Fibroblast of skin of right quadriceps (primary cell): ENCODE measurements at regions not wholly inside any gene's neighbourhood (a gene's known extent, or its start where the extent isn't known, plus 50 kb on each side); places are given as distances from the start of the nearest gene placed in this dataset.

Experiments
- DNase-seq: peaks from one replicate; pipeline ENCODE4 v3.0.0-alpha.2; 2013

DNA sequence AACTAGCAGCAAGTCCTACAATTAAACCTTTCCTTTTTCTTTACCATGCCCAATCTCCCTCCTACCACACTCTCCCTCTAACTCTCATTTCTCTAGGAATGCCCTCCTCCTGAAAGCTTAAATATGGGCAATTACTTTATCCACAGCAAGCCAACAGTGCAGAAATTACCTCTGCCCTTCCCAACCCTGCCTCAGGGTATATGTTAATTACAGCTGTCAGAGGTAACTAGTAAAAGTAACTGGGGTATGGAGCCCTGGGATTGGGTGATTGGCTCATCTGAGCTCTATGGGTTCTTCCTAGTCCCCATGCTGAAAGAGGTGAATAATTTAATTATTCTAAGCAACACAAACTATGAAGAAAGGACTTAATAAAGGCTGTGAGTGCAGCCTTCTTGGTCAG, 478.9 kb upstream of the NMUR2 start:
- DNase-seq: no peak

DNA sequence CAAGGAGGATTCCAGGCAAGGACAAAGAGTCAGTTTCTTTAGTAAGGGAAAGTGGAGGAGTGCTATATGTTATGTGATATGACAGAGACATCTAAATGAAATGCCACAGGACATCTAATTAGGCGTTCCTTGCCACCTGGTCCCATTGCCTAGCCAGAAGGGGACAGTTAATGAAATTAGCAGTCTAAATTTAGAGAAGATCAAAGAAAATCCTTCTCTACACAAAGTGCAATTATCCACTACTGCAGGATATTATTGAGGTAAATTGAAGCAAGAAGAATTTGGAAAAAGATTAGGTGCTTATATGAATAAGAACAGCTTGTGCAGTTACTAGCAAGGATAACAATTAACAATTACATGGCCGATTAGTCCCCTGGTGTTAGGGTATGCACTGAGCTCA, 495.3 kb upstream of the NMUR2 start:
- DNase-seq: no peak

DNA sequence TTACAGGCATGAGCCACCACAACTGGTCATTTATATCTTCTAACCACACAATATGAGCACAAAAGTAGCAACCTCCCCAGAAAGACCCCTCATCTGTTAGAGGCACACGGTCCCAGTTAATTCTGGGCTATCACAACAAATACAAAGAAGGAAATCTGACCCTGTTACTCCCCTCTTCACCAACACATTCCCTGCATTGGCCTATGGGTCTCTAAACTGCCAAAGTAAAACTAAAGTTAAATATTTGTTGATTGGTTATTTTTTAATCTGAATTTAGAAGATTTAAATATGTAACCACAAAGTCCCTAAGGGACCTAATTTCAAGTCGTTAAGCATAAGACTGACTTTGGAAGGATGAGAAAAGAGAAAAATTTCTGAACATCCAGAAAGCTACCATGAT, 496.7 kb upstream of the NMUR2 start:
- DNase-seq: no peak

DNA sequence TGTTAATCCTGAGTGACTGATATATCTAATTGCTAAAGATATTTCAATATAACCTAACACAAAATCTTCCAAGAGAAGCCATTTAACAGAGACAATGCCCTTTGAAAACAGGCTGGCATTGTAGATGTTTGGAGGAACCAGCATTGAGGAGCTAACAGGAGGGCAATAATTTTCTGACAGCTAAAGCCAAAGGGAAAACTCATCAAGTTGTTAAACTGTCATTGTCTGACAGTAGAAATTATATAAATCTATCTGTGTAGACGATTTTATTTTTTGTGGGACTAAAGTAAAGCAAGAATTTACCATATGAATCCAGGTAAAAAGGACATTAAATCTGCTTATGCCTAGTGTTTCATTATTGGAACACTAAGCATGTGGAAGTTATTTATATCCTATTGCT, 500.2 kb upstream of the NMUR2 start:
- no peak for DNase-seq

DNA sequence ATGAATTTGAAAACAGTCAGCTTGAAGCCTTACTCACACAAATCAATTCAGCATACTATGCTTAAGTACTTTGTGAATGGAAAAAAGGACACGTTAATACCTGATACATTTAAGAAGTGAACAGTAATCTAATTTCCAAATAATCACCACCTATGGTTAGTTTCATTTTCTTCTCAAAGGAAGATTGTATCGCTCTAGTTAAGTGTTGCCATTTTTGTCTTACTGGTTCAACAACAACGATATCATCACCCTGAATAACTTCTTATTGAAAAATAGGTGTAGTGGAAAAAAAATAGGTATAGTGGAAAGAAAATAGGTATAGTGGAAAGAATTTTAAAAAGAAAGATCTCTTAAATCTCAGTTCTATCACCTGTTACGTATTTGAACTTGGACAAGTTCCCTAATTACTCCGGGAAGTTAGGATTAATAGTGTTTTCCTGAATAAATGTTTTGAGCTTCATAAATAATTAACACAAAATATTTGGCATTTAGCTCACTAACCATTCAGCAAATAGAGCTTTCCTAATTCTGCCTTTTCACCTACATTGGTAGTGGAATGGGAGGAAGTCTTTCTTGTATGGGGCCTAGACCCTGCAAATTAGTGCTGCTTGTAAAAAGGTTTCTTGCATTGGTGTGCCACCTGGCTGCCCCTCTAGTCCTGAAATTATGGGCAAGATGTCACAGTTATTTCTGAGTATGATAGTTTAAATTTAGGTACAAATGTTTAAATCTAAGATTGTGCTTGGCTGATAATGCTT, 502.6 kb upstream of the NMUR2 start:
- DNase-seq: no peak

DNA sequence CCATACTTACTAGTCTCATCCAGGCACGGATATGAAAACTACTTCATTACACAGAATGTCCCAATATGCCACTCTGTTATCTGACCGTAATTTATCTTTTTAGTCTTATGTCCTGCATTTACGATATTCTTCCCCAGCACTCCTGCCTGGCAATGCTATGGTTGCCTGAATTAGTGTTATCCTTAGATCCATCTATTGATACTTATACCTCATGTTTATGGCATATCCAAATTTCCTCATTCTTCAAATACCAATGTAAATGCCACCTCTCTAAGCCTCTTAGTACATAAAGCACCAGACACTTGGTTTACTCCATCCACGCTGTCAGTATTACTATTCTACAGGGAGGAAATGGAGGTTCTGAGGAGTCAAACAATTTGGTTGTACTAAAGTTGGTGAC, 507.8 kb upstream of the NMUR2 start:
- no peak for DNase-seq

DNA sequence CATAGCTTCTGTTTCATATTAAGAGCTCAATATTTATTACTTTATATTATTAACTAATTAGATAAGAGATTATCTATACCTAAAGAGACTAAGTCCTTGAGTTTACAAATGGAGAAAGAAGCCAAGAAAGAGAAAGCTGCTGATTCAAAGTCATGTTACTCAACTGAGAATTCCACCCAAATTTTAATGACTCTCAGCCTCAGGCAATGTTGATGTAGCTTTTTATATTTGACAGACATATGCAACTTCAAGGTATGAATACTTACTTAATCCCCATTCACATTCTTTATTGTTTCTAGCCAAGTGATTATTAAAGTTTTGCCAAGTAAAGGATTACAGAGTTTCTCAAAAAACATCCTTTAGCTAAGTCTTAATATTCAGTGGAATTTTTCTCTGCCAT, 527.5 kb upstream of the NMUR2 start:
- no peak for DNase-seq

DNA sequence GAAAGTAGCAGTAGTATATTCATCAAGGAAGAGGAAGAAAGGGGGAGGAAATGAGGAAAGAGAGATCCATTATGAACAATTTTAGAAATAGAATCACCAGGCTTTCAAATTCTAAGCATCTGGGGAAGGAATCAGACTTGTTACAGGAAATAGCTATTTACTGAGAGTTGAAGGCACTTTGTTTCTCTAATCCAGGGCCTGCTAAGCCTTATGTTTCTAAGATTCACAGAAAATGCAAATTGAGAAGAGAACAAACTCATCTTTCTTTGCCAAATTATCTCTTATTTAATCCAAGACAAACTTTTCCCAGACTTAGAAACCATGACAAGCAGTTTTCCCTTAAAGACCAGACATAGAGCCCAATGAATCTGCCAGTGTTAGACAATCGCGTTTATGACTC, 528.0 kb upstream of the NMUR2 start:
- DNase-seq: no peak

DNA sequence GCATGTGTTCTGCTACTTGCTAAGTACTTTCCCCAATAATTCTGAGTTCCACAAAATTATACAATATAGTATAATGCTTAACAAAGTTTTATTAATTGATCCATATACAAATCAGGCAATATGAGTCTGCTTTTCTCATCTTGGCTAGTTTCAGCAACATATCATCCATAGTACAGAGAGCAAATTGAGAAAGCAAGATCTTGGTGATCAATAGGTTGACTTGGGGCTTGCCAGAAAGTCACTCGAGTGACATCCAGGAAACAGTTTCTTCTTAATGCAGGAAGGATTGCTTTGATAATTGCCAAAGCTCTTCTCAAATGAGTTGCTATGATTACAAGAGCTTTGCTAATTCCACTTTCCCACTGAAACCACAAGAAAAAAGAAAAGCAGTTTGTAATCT, 533.6 kb upstream of the NMUR2 start:
- DNase-seq: no peak

DNA sequence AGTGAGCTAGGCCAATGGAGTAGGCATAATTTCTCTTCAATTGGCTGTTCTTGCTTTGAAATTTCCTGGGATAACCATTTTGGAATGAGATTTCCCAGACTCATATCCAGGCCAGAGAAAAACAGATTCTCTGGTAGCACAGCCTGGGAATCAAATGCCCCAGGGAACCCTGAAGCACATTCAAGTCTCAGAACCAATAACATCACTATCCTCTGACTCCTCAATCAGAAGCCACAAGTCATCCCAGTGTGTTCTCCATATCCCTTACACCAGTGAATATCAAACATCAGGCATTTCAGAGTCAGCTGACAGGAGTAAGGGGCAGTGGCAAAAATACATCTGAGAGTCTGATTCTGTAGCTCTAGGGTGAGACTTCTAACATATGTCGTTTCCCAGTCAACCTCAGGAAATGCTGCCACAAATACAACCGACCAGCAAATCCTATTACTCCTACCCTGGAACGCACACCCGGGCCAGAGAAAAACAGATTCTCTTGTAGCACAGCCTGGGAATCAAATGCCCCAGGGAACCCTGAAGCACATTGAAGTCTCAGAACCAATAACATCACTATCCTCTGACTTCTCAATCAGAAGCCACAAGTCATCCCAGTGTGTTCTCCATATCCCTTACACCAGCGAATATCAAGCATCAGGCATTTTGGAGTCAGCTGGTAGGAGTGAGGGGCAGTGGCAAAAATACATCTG, 537.7 kb upstream of the NMUR2 start:
- DNase-seq: no peak

DNA sequence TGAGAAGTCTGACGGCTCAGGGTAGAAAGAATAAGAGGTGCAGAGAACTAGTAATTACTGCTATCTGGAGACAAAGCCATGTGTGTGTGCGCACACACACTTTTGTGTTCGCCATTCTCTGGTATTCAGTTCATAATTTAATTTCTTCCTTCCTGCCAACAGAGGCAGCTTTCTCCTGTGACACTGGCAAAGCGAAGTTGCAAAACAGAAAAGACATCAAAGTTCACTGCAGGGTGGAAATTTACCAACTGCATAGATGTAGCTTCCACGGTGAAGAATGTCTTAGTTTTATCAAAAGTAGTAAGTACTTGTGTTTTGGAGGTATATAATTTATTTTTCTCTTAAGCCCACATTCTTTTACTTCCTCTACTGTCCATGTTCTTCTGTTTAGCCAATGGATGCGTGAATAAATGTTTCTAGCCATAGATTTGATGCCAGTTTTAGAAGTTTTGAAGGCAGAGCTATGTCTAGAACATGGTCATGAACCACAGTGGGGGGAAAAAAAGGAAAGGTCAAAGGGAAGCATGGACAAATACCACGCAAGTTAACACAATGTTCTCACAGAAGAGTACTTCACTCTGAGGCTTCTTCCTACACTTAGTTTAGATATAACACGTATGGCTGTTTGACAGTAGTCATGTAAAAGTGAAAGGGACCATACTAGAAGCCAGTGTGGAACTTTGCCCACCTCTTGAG, 536.5 kb upstream of the GRIA1 start:
- DNase-seq: no peak

DNA sequence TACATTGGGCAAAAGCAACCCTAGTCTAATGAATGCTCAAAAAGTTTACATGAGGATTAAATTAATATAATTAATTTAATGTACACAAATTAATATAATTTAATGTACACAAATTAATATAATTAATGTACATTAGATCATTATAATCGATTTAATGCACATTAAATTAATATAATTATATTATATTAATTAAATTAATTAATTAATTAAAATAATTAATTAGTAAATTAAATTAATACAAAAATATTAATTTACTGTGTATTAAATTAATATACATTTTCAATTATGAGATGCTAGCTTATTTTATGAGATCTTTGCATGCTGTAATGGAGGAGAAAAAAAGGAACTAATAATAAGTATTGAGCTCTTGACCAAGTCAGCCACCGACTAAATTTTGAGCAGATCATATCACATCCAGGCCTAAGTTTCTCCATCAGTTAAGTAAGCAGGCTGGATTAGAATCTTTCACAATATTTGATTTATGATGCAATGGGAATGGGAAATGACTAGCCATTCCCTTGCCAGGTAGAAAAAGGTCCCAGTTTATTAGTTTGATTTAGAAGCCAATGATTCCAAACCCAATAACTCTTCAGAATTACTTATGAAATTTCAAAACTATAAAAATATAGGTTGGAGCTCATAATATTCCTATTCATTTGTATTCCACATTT, 533.4 kb upstream of the GRIA1 start:
- DNase-seq: no peak

DNA sequence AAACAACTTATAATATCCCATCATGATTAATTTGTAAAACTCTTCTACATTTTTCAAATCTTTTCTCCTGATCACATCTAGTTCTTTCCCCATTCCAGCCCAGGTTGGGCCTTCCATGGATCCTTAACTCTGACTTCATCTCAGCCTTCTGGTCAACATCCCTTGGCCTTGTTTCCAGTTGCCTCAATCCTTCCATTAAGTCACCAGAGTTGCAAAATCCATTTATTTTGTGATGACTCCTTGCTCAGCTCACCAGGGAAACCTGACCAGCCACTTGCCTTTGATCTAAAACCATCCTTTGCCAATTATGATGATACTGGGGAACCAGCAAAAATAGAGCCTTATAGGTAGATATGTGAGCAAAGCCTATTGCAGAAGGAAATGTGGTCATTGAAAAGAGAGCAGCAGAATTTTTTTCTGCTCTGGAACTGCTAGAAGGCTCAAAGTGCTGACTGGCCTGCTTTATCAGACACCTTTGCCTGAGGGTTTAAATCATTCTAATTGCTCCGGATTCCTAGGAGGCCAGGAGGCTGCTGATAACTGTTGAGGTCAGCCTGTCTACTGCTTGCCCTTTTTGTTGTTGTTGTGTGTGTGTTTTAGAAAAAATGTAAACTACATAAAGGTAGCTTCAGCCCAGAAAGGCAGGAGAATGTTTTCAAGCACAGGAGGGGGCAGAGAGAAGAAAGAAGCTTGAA, 512.2 kb upstream of the GRIA1 start:
- DNase-seq: no peak

DNA sequence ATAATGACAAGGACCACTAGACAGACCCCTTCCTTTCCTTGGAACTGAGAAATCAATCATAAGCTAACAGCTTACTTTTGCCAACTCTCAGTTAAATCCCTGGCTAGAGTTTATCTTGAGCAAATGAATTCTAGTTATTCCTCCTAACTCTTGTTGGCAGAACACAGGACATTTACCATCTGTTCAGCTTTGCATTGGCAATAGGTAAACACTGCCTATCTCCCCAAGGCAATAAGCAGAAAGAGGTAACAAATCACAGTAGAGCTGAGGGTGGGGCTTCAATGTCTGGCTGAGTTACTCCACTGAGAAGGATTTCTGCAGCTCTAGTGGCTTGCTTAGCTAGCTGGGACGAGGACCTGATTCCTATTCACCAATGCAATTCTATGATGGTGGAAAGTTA, 503.3 kb upstream of the GRIA1 start:
- no peak for DNase-seq

DNA sequence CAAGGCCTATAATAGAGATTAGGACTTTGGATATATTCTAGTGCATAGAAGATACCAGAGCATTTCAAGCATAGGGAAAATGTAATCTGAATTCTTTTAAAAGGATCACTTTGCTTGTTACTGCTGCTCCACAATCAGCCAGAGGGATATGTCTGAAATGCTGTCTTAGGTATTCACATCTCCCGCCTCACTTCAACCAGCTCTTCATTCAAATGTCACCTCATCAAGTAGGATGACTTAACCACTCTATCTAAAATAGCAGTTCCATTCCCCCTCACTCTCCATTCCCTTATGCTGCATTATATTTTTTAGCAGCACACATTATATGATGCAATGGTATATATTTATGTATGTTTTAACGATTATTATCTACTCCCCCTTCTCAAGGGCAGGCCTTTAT, 500.3 kb upstream of the GRIA1 start:
- no peak for DNase-seq

DNA sequence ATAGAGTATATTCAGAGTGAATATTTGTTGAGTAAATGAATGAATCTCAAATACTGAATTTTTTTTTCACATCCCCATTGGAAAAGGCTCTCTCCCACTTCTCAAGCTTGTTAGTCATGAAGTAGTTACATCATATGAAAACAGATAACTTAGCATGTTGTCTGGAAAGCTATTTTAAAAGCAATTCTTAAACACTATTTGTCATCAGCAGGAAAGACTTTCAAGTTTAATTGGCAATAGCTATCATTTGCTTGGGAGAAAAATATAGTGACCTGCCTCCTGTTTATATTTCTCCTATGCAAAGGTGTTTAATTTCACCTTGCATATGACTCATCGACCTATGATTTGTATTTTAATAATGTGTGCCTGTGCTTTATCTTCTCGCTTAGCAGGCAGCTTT, 499.8 kb upstream of the GRIA1 start:
- DNase-seq: no peak

DNA sequence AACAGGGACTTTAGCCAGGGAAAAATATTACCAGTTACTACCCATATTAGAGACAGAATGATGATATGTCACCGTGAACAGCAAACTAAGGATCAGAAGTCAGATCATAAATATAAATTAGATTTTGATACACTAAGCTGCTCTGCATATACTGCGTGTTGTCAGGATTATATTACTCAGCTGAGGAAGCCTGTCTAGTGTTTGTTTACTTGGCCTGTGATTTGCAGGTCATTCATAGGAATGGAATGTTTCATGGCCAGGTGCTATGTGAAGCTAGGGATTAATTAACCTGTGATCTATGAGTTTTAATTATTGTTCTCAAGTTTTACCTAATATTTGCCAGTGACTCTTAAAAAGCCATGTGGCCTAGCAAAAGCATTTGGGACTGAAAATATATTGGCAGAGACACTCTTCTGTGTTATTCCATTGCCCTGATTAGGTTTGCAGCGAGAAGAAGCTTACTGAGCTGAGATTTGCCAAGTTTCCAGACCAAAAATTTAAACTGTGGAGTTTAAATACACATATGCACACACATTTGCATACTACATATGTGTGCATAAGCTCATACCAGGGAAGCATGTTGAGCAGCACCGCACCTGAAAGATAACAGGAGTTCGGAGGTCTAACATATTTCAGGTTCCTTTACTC, 496.3 kb upstream of the GRIA1 start:
- DNase-seq: no peak

DNA sequence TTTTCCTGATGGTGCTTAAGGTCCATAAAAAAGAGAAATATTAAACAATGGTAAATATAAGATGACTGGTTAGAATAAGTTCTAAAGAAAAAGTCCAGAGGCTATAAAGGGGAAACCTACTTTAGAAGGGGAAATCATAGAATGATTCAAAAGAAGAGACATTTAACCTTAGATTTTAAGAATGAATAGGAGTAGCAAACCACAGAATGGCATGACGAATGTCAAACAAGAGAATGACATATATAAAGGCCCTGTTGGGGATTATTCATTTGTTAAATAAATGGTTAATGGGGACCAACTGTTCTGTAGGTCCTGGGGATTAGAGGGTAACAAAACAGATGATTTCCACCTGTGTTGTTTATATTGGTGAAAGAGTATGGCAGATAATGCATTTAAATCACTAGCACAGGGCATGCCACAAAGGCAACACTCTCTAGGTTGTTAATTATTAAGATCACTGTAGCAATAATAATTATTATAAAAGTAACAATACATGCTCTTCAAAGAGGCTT, 495.2 kb upstream of the GRIA1 start:
- no peak for DNase-seq

DNA sequence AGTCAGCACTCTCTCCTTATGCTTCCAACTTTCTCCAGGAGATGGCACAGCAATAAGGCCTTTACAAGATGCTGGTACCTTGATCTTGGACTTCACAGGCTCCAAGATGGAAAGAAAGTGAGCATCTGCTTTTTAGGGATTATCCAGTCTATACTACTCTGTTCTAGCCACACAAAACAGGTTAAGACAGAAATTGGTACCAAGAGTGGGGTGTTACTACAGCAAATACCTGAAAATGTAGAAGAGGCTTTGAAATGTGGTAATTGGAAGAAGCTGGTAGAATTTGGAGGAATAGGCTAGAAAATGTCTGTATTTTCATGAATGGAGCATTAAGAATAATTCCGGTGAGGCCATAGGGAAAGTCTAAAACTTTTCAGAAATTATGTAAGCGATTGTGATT, 484.8 kb upstream of the GRIA1 start:
- no peak for DNase-seq

DNA sequence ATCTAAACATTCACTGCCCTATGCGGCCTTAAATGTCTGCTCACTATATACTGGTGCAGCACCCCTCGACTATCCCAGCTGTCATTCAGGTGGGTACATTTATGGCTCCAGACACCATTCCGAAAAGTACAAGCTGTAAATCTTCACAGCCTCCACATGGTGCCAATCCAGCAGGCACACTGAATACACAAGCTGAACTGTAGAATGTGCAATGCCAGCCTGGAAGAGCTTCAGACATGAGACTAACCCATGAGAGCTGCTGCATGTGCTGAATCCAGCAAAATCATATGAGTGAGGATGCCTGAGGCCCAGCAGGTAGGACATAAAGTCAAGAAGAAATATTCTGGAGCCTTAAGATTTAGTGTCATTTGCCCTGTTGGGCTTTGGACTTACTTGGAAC, 483.8 kb upstream of the GRIA1 start:
- no peak for DNase-seq

DNA sequence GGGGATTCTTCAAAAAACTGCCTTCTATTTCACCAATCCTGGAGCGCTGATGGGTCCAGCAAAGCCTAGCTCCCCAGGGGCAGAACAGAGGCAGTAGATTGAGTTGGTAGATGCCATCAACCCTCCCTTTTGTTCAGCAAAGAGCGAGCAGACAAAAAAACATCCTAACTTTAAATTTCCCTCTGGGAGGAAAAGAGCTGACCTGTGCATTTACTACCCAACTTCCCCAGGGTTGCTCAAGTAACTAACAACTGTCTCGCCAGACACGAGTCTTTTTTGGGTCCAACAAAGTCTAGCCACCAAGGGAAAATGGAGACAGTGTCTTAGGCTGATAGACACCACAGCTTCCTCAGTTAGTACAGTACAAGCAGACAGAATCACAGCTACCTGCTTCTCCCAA, 476.3 kb upstream of the GRIA1 start:
- DNase-seq: no peak

DNA sequence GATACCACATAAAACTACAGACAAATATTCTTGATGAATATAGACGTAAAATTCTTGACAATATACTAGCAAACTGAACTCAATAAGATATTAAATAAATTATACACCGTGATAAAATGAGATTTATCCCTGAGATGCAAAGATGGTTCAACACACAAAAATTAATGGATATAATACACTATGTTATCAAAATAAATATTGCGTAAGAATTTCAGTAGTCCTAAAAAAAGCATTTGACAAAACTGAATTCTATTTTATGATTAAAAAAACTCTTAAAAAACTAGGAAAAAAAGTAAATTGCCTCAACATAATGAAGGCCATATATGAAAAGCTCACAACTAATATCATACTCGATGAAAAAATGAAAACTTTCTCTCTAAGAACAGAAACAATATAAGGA, 472.3 kb upstream of the GRIA1 start:
- DNase-seq: no peak
